HFF-Myc (cell line): ENCODE measurements at regions not wholly inside any gene's neighbourhood (a gene's known extent, or its start where the extent isn't known, plus 50 kb on each side); places are given as distances from the start of the nearest gene placed in this dataset.

ENCODE experiments used
- DNase-seq: peaks from one replicate; pipeline ENCODE4 v3.0.0-alpha.2; 2011; ENCODE audit warnings: low read depth; ENCODE audit errors: extremely low read depth
- H3K4me3 ChIP-seq: replicated peaks from 2 replicates; pipeline ENCODE4 v1.5.1; 2011; ENCODE audit warnings: low read depth, mild to moderate bottlenecking, control low read depth, low read length
- TF ChIP-seq, protein P1 (sequence below): IDR thresholded peaks from 2 replicates; pipeline ENCODE4 v1.5.1; 2012; ENCODE audit warnings: mild to moderate bottlenecking, low read depth, low read length, control low read depth; ENCODE audit errors: missing control alignments

DNA sequence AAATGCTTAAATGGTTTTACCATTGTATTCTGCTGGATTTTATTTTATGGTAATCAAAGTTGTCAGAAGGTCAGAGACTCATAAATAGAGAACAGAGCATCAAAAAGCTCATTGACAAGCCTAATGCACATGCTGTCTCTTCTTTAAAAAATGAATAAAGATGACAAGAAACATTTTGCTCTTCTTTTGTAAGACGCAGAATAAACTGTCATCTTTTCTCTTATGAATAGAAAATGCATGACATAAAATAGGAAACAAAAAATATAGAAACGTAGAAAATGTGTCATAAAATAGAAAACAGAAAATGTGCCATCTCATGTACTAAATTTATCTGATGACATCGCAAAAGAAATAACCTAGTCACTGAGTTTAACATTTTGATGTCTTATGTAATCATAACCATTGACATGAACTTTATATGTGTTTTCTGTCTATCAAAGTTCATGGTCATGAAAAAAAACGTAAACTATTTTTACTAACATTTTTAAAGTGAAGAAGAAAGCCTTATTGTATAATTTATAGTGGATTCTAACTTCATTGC is 484.1 kb downstream of the TRIML1 start:
- H3K4me3 ChIP-seq = no peak overlapping the region
- no peak for DNase-seq
- TF ChIP-seq, protein P1, sequence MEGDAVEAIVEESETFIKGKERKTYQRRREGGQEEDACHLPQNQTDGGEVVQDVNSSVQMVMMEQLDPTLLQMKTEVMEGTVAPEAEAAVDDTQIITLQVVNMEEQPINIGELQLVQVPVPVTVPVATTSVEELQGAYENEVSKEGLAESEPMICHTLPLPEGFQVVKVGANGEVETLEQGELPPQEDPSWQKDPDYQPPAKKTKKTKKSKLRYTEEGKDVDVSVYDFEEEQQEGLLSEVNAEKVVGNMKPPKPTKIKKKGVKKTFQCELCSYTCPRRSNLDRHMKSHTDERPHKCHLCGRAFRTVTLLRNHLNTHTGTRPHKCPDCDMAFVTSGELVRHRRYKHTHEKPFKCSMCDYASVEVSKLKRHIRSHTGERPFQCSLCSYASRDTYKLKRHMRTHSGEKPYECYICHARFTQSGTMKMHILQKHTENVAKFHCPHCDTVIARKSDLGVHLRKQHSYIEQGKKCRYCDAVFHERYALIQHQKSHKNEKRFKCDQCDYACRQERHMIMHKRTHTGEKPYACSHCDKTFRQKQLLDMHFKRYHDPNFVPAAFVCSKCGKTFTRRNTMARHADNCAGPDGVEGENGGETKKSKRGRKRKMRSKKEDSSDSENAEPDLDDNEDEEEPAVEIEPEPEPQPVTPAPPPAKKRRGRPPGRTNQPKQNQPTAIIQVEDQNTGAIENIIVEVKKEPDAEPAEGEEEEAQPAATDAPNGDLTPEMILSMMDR = no peak

DNA sequence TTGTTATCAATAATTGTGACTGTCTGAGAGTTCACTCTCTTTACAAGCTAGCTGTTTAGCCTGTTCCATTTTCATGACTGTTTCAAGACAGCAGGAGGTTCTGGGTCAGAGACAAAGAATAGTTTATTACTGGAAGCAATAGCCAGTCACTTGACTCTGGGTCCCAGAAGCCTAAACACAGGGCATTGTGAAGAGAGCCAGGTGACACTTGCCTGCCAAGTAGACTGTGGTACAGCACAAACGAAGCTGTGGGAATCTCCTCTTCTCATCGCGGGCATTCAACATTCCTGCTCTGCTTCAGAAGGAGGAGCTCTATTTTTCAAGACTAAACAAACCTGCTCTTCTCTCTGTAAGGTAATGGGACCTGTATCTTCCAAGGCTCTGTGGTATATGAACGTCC is 485.1 kb downstream of the TRIML1 start:
- no peak for DNase-seq
- TF ChIP-seq, protein P1 = no peak
- no peak overlapping the region for H3K4me3 ChIP-seq

DNA sequence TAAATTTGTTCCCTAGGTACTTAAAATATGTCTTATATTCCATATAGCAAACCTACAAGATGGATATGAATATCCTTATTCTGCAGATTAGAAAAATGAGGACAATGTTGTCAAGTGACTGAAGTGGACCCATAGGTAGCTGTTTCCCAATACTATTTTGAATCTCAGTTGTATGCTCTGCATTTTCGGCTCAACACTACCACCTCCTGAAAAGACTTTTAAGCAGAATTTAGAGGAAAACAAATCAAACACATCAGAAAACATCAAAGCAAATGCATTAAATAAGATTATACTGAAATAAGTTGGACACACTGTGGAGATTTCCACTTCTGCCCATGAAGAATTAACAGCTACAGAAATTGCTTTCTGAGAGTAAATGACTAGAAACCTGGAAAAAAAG is 488.7 kb downstream of the TRIML1 start:
- H3K4me3 ChIP-seq = no peak overlapping the region
- TF ChIP-seq, protein P1 = no peak
- DNase-seq = no peak

DNA sequence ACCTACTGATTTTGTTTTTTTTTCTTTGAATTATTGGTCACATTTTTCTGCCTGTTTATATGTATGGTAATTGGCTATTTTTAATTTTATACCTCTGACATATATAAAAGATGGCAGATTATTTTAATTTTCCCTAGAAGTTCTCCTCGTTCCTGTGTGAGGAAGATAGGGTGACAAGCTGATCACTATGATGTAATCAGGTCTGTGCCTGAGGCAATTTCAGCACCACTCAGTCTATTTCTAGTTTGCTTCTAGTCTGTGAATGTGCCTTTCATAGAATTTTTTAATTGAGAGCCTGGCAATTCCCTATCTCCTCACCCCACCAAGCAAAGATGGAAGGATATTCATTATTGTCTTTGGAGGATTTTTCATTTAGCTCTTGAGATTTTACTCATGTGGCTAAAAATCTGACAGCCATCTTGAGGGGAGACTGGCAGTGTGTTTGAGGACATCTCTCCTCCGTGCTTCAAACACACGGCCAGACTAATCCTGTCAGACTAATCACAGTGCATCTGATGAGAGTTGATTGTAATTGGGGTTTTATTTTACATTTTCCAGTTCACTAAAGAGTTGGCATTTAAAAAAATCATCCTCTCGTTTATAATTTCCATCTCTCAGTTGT is 500.3 kb downstream of the TRIML1 start:
- no peak overlapping the region for H3K4me3 ChIP-seq
- TF ChIP-seq, protein P1 = no peak
- DNase-seq = no peak

DNA sequence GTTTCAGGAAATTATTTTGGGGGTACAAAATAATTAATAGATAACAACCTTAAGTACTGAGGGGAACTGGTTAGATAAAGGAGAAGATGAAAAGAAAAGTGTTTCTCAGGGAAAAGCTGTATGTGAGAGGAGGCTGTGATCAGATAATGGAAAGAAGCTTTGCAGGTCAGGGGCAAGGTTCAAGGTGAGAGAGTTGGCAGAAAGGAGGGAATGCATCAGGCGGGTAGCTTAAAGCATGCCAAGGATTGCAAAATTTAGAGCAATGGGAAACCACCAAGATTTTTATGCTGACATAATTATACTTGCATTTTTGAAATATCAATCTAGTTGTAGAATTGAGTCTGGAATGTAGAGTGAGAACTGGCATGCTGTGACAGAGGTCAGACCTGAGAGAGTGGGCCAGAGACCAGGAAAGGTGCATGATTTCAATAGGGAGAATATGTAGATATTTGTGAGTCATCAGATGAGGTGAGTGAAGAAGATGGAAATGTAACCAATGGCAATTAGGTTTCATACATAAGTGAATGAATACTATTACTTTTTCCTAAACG is 508.7 kb downstream of the TRIML1 start:
- H3K4me3 ChIP-seq = no peak overlapping the region
- DNase-seq = no peak
- TF ChIP-seq, protein P1 = no peak

DNA sequence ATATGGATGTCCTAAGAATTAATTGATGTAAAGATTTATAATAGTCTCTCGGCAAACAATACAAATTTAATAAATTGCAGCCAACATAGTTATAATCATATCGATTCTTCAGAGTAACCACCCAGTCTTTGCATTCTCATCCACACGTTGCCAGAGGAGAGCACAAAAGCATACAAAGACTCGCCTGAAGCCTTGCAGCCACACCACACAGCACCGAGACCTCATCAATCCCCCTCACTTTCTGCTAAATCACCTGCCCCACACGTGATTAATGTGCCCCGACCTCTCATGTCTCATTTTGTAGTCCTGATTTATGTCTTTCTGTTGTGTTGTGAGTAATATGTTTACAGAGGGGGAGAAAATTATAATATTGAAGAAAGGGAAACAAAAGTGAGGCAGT is 510.4 kb downstream of the TRIML1 start:
- TF ChIP-seq, protein P1 = no peak
- H3K4me3 ChIP-seq = no peak overlapping the region
- no peak for DNase-seq
